ENCODE measurements at regions not wholly inside any gene's neighbourhood (a gene's known extent, or its start where the extent isn't known, plus 50 kb on each side); places are given as distances from the start of the nearest gene placed in this dataset.

DNA sequence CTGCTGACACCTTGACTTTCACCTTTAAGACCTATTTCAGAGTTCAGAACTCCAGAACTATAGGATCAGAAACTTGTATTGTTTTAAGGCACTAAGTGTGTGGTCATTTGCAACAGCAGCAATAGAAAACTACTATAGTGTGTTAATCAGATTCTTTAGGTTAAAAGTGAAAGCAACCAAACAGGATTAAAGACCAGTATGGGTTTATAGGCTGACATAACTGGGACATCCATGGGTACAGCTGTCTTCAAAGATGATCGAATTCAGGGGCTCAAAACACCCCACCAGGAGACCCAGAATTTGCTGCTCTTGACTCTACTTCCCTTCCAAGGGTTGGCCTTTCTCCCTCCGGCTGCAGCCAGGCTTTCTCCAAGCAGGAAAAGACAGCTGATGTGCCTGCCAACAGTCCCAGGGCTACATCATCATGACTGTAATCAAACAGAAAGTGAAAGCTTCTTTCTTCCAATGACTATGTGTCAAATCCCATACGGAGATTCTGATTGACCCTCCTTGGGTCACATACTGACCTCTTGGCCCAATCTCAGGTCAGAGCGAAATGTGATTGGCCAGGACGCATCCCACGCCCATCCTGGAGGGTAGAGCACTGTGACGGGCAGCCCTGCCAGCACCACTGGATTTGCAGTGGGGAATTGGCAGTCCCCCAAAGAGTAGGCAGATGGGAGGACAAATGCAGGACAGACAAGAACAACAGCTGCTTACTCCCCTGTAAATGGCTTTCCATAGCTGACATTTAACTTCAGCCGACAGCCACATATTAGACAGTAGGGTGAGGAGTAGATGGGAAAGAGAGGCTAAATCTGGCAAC, 51.4 kb upstream of the RNF7 start (continued):
- no peak for TF ChIP-seq GATA4 (IDR thresholded peaks at IDR 0.05; ENCODE audit: borderline replicate concordance, low read depth)
- TF ChIP-seq ZNF766 (CRISPR knock-in tag; IDR thresholded peaks at IDR 0.05; ENCODE audit: borderline replicate concordance) = no peak
- no peak for TF ChIP-seq HNF4G (IDR thresholded peaks at IDR 0.05; ENCODE audit: borderline replicate concordance, low read depth, low read length)
- TF ChIP-seq HNF4G (CRISPR knock-in tag; IDR thresholded peaks at IDR 0.05; ENCODE audit: borderline replicate concordance, low read depth) = no peak
- TF ChIP-seq BRCA1 (CRISPR knock-in tag; IDR thresholded peaks at IDR 0.05) = no peak
- peak; percentile 15; the same call in 1 of the 3 replicates for TF ChIP-seq MXI1 (IDR thresholded peaks at IDR 0.05; ENCODE audit: borderline replicate concordance, low read depth, low read length)
- no peak for TF ChIP-seq NFATC3 (CRISPR knock-in tag; IDR thresholded peaks at IDR 0.05)
- no peak for TF ChIP-seq ZNF335 (CRISPR knock-in tag; IDR thresholded peaks at IDR 0.05)
- no peak for TF ChIP-seq MEF2D (CRISPR knock-in tag; IDR thresholded peaks at IDR 0.05)
- TF ChIP-seq, protein P1, sequence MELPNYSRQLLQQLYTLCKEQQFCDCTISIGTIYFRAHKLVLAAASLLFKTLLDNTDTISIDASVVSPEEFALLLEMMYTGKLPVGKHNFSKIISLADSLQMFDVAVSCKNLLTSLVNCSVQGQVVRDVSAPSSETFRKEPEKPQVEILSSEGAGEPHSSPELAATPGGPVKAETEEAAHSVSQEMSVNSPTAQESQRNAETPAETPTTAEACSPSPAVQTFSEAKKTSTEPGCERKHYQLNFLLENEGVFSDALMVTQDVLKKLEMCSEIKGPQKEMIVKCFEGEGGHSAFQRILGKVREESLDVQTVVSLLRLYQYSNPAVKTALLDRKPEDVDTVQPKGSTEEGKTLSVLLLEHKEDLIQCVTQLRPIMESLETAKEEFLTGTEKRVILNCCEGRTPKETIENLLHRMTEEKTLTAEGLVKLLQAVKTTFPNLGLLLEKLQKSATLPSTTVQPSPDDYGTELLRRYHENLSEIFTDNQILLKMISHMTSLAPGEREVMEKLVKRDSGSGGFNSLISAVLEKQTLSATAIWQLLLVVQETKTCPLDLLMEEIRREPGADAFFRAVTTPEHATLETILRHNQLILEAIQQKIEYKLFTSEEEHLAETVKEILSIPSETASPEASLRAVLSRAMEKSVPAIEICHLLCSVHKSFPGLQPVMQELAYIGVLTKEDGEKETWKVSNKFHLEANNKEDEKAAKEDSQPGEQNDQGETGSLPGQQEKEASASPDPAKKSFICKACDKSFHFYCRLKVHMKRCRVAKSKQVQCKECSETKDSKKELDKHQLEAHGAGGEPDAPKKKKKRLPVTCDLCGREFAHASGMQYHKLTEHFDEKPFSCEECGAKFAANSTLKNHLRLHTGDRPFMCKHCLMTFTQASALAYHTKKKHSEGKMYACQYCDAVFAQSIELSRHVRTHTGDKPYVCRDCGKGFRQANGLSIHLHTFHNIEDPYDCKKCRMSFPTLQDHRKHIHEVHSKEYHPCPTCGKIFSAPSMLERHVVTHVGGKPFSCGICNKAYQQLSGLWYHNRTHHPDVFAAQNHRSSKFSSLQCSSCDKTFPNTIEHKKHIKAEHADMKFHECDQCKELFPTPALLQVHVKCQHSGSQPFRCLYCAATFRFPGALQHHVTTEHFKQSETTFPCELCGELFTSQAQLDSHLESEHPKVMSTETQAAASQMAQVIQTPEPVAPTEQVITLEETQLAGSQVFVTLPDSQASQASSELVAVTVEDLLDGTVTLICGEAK (IDR thresholded peaks at IDR 0.05) = no peak
- TF ChIP-seq, protein P1 (CRISPR knock-in tag; IDR thresholded peaks at IDR 0.05) = no peak
- TF ChIP-seq, protein P2, sequence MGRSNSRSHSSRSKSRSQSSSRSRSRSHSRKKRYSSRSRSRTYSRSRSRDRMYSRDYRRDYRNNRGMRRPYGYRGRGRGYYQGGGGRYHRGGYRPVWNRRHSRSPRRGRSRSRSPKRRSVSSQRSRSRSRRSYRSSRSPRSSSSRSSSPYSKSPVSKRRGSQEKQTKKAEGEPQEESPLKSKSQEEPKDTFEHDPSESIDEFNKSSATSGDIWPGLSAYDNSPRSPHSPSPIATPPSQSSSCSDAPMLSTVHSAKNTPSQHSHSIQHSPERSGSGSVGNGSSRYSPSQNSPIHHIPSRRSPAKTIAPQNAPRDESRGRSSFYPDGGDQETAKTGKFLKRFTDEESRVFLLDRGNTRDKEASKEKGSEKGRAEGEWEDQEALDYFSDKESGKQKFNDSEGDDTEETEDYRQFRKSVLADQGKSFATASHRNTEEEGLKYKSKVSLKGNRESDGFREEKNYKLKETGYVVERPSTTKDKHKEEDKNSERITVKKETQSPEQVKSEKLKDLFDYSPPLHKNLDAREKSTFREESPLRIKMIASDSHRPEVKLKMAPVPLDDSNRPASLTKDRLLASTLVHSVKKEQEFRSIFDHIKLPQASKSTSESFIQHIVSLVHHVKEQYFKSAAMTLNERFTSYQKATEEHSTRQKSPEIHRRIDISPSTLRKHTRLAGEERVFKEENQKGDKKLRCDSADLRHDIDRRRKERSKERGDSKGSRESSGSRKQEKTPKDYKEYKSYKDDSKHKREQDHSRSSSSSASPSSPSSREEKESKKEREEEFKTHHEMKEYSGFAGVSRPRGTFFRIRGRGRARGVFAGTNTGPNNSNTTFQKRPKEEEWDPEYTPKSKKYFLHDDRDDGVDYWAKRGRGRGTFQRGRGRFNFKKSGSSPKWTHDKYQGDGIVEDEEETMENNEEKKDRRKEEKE (IDR thresholded peaks at IDR 0.05) = no peak
- TF ChIP-seq NFYB (CRISPR knock-in tag; IDR thresholded peaks at IDR 0.05) = peak; percentile 72
- TF ChIP-seq THYN1 (CRISPR knock-in tag; IDR thresholded peaks at IDR 0.05; ENCODE audit: borderline replicate concordance, low read depth) = no peak
- no peak for TF ChIP-seq MTF2 (CRISPR knock-in tag; IDR thresholded peaks at IDR 0.05; ENCODE audit: borderline replicate concordance)
- TF ChIP-seq ZMYM4 (CRISPR knock-in tag; IDR thresholded peaks at IDR 0.05) = 0 out of 2 replicates have a peak, but pooled peaks have one; percentile 53
- TF ChIP-seq NFYC (CRISPR knock-in tag; IDR thresholded peaks at IDR 0.05) = peak; percentile 57
- TF ChIP-seq ARID2 (CRISPR knock-in tag; IDR thresholded peaks at IDR 0.05; ENCODE audit: borderline replicate concordance) = no peak
